HEK293T (cell line): ENCODE measurements at regions not wholly inside any gene's neighbourhood (a gene's known extent, or its start where the extent isn't known, plus 50 kb on each side); places are given as distances from the start of the nearest gene placed in this dataset.

ENCODE experiments used
- CTCF ChIA-PET: fragments of 350-600 bp; formaldehyde crosslinking; extraction: SDS; loops from one replicate; lab custom pipeline; 2021; ENCODE audit warnings: antibody characterized with exemption, inconsistent platforms; lab: Yijun Ruan, JAX
- POLR2A ChIA-PET: fragments of 350-600 bp; formaldehyde crosslinking; extraction: SDS; loops from one replicate; lab custom pipeline; 2020; ENCODE audit warnings: antibody characterized with exemption, inconsistent platforms; lab: Yijun Ruan, JAX
- DNase-seq: peaks from one replicate; pipeline ENCODE4 v3.0.0; 2012; ENCODE audit warnings: mixed read lengths; ENCODE audit errors: extremely low spot score
- ARNT ChIP-seq: fragments of 450-650 bp; IDR thresholded peaks from 2 replicates; pipeline ENCODE4 v1.6.1; 2017; ENCODE audit warnings: mild to moderate bottlenecking
- BHLHE40 ChIP-seq: fragments of 450-650 bp; IDR thresholded peaks from 2 replicates; pipeline ENCODE4 v1.6.1; 2016; ENCODE audit warnings: mild to moderate bottlenecking, moderate library complexity, borderline replicate concordance
- CTBP1 ChIP-seq: fragments of 450-650 bp; IDR thresholded peaks from 2 replicates; pipeline ENCODE4 v1.6.1; 2016; ENCODE audit warnings: borderline replicate concordance
- ELF4 ChIP-seq: fragments of 450-650 bp; IDR thresholded peaks from 2 replicates; pipeline ENCODE4 v1.6.1; 2017; ENCODE audit warnings: antibody characterized with exemption
- FOXA1 ChIP-seq: fragments of 450-650 bp; IDR thresholded peaks from 2 replicates; pipeline ENCODE4 v1.6.1; 2016; ENCODE audit warnings: mild to moderate bottlenecking
- FOXK2 ChIP-seq: fragments of 450-650 bp; IDR thresholded peaks from 2 replicates; pipeline ENCODE4 v1.6.1; 2016; ENCODE audit warnings: mild to moderate bottlenecking
- FOXM1 ChIP-seq: fragments of 450-650 bp; IDR thresholded peaks from 2 replicates; pipeline ENCODE4 v1.6.1; 2017; ENCODE audit warnings: mild to moderate bottlenecking, borderline replicate concordance
- HDGF ChIP-seq: fragments of 450-650 bp; IDR thresholded peaks from 2 replicates; pipeline ENCODE4 v1.6.1; 2017; ENCODE audit warnings: antibody characterized with exemption, borderline replicate concordance
- L3MBTL2 ChIP-seq: fragments of 450-650 bp; conservative IDR thresholded peaks from 2 replicates; pipeline ENCODE4 v1.6.1; 2016; ENCODE audit warnings: mild to moderate bottlenecking
- LEF1 ChIP-seq: fragments of 450-650 bp; IDR thresholded peaks from 2 replicates; pipeline ENCODE4 v1.6.1; 2017; ENCODE audit warnings: mild to moderate bottlenecking, borderline replicate concordance
- NFRKB ChIP-seq: fragments of 450-650 bp; IDR thresholded peaks from 2 replicates; pipeline ENCODE4 v1.6.1; 2016; ENCODE audit warnings: mild to moderate bottlenecking, moderate library complexity
- PKNOX1 ChIP-seq: fragments of 450-650 bp; IDR thresholded peaks from 2 replicates; pipeline ENCODE4 v1.6.1; 2016
- SUZ12 ChIP-seq: fragments of 450-650 bp; IDR thresholded peaks from 2 replicates; pipeline ENCODE4 v1.6.1; 2016; ENCODE audit warnings: mild to moderate bottlenecking
- TARDBP ChIP-seq: fragments of 450-650 bp; IDR thresholded peaks from 2 replicates; pipeline ENCODE4 v1.6.1; 2016
- ZNF384 ChIP-seq: fragments of 450-650 bp; IDR thresholded peaks from 2 replicates; pipeline ENCODE4 v1.6.1; 2016

DNA sequence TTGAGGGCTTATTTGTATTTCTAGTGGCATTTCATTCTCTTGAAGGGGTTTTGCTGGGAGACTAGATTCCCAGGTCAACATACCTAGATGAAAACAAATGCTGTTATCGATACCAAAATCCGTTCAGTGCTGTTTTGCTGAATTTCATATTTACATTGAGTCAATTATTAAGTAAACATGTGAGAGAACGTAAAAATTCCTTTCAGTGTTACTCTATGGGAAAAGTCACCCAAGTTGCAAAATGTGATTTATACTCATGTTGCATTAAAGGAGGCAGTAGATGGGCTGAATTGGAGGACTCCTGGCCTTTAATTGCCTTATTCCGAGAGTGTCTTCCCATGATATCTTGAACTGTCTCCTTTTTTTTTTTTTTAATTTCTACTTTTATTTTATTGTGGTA lies 1011.3 kb upstream of the NR2F2 start:
- no peak for TF ChIP-seq PKNOX1
- no peak for TF ChIP-seq FOXK2
- TF ChIP-seq BHLHE40, result no peak
- TF ChIP-seq ELF4, result no peak
- TF ChIP-seq L3MBTL2, result no peak
- TF ChIP-seq HDGF, result no peak
- TF ChIP-seq FOXM1, result no peak
- TF ChIP-seq ZNF384, result no peak
- no peak for TF ChIP-seq TARDBP
- no peak for TF ChIP-seq LEF1
- TF ChIP-seq ARNT, result no peak
- TF ChIP-seq FOXA1, result no peak
- CTCF ChIA-PET, result no interaction called here
- DNase-seq, result no peak
- POLR2A ChIA-PET, result no interaction called here

- POLR2A ChIA-PET, result no interaction called here
- TF ChIP-seq PKNOX1, result no peak
- TF ChIP-seq HDGF, result no peak
- no peak for TF ChIP-seq ELF4
- no peak for TF ChIP-seq FOXK2
- TF ChIP-seq SUZ12, result no peak
- no peak for TF ChIP-seq ARNT
- TF ChIP-seq TARDBP, result no peak
- TF ChIP-seq L3MBTL2, result no peak
- DNase-seq, result no peak
- CTCF ChIA-PET, result no interaction called here
Measured at GRCh38 chr15:95323796-95324195, 1006.7 kb upstream of the NR2F2 start.

GRCh38 chr15:95324656-95325055 lies 1005.8 kb upstream of the NR2F2 start:
- TF ChIP-seq L3MBTL2 (no peak), ZNF384 (no peak), FOXK2 (no peak), BHLHE40 (no peak)
- POLR2A ChIA-PET, result no interaction called here
- no peak for DNase-seq
- CTCF ChIA-PET, result no interaction called here

DNA sequence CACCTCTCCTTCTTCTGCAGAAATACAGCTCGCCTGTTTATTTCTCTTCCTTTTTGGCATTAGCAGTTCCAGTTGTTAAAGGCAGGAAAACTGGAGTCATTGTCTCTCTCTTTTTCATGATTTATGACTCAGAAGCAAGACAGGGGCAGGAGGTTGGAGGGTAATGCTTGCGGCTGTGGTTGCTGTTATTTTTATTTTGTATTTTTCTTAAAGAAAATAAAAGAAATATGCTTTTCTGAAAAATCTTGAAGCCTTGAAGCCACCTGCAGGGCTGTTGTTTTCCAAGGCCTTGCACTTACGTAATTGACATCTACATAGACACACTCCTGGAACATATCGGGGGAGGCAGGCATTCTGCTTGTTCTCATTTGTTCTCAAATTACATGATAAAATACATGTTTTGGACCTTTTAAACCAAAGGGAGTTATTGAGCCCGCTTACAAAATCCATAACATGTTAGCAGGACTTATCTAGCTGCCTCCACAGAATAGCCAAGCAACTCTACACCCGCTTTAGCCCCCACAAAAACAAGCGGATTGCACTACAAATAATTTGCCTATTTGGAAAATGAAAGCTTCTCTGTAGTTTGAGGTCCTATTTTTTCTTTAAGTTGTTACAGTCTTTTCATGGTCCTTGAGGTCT lies 1004.6 kb upstream of the NR2F2 start:
- CTCF ChIA-PET, result no interaction called here

GRCh38 chr15:95326431-95327182 lies 1003.9 kb upstream of the NR2F2 start:
- TF ChIP-seq HDGF, result no peak
- TF ChIP-seq SUZ12, result no peak
- no peak for TF ChIP-seq BHLHE40
- TF ChIP-seq FOXM1, result no peak
- no peak for TF ChIP-seq FOXA1
- TF ChIP-seq TARDBP, result no peak
- TF ChIP-seq CTBP1, result no peak
- TF ChIP-seq LEF1, result no peak; the same call in 1 of the 2 replicates
- TF ChIP-seq FOXK2, result no peak
- peak; percentile 92 for TF ChIP-seq PKNOX1
- TF ChIP-seq ZNF384, result no peak
- no peak for TF ChIP-seq NFRKB
- TF ChIP-seq L3MBTL2, result peak; percentile 68
- TF ChIP-seq ELF4, result no peak
- DNase-seq, result peak; percentile 69
- POLR2A ChIA-PET, result no interaction called here
- CTCF ChIA-PET, result no interaction called here

More for the DNA sequence above, 1004.6 kb upstream of the NR2F2 start:
- POLR2A ChIA-PET, result no interaction called here
- no peak for DNase-seq
- TF ChIP-seq L3MBTL2 (no peak), PKNOX1 (peak; percentile 79)

GRCh38 chr15:95327183-95327525 lies 1003.3 kb upstream of the NR2F2 start:
- no peak for DNase-seq
- TF ChIP-seq ARNT, result no peak
- no peak for TF ChIP-seq L3MBTL2
- TF ChIP-seq ELF4, result no peak
- TF ChIP-seq NFRKB, result no peak
- no peak for TF ChIP-seq CTBP1
- CTCF ChIA-PET, result interaction anchor here (0.7 kb wide), 1 partner anchor 299 kb away, joined by 3 read pairs; no protein-coding TSS in a partner anchor
- POLR2A ChIA-PET, result no interaction called here
